HEK293 (cell line): ENCODE measurements at regions not wholly inside any gene's neighbourhood (a gene's known extent, or its start where the extent isn't known, plus 50 kb on each side); places are given as distances from the start of the nearest gene placed in this dataset.

Experiments used
- CTCF ChIA-PET: fragments of 350-600 bp; formaldehyde crosslinking; extraction: SDS; loops from one replicate; lab custom pipeline; 2021; ENCODE audit warnings: antibody characterized with exemption; lab: Yijun Ruan, JAX
- POLR2A ChIA-PET: fragments of 300-600 bp; formaldehyde crosslinking; extraction: SDS; loops from one replicate; lab custom pipeline; 2020; ENCODE audit warnings: antibody characterized with exemption, inconsistent platforms; lab: Yijun Ruan, JAX
- H3K27ac ChIP-seq: fragments of 200-500 bp; sonication (Bioruptor generic); 2 replicates; pipeline ENCODE4 v1.5.1; 2014; ENCODE audit warnings: low read depth, low read length, control low read depth, inconsistent platforms; ENCODE audit errors: extremely low read depth
- H3K36me3 ChIP-seq, 2 experiments: fragments of 200-500 bp in 1 of 2; sonication (Bioruptor generic) in 1 of 2; 1 replicate in 1 of 2; 2 replicates in 1 of 2; pipeline ENCODE4 v1.5.1; 2014 to 2017; ENCODE audit warnings: inconsistent platforms in 2 of 2, low read length in 2 of 2; ENCODE audit not compliant: control insufficient read depth in 2 of 2, insufficient read depth in 1 of 2
- H3K4me1 ChIP-seq: fragments of 200-500 bp; sonication (Bioruptor generic); 2 replicates; pipeline ENCODE4 v1.5.1; 2014; ENCODE audit warnings: mild to moderate bottlenecking, low read length, inconsistent platforms; ENCODE audit not compliant: control insufficient read depth, insufficient read depth
- H3K4me3 ChIP-seq: 2 replicates; pipeline ENCODE4 v1.5.1; 2011; ENCODE audit warnings: low read depth, mild to moderate bottlenecking, control low read depth, low read length, moderate library complexity
- H3K9me3 ChIP-seq: fragments of 200-500 bp; sonication (Bioruptor generic); 2 replicates; pipeline ENCODE4 v1.5.1; 2014; ENCODE audit warnings: low read depth, low read length, inconsistent platforms; ENCODE audit not compliant: control insufficient read depth, insufficient read depth
- BCL11B ChIP-seq: fragments of 450-650 bp; formaldehyde crosslinking; IDR thresholded peaks from 2 replicates; pipeline ENCODE4 v1.5.1; 2016; ENCODE audit warnings: low read depth, missing biosample characterization, missing genetic modification characterization
- EGR2 ChIP-seq: fragments of 450-650 bp; formaldehyde crosslinking; IDR thresholded peaks from 2 replicates; pipeline ENCODE4 v1.5.1; 2016; ENCODE audit warnings: low read depth, missing biosample characterization, missing genetic modification characterization
- RBAK ChIP-seq: fragments of 450-650 bp; formaldehyde crosslinking; IDR thresholded peaks from 2 replicates; pipeline ENCODE4 v1.5.1; 2016; ENCODE audit warnings: missing biosample characterization, missing genetic modification characterization
- SCRT2 ChIP-seq: fragments of 450-650 bp; formaldehyde crosslinking; IDR thresholded peaks from 2 replicates; pipeline ENCODE4 v1.5.1; 2016; ENCODE audit warnings: missing biosample characterization, missing genetic modification characterization
- TRIM28 ChIP-seq: IDR thresholded peaks from 2 replicates; pipeline ENCODE4 v1.6.1; 2011; ENCODE audit warnings: low read length, control low read depth, borderline replicate concordance
- ZFHX2 ChIP-seq: fragments of 450-650 bp; formaldehyde crosslinking; conservative IDR thresholded peaks from 2 replicates; pipeline ENCODE4 v1.5.1; 2016; ENCODE audit warnings: missing biosample characterization, missing genetic modification characterization
- ZNF132 ChIP-seq: fragments of 450-650 bp; formaldehyde crosslinking; IDR thresholded peaks from 2 replicates; pipeline ENCODE4 v1.5.1; 2017; ENCODE audit warnings: missing biosample characterization, missing genetic modification characterization, borderline replicate concordance
- ZNF140 ChIP-seq: fragments of 450-650 bp; formaldehyde crosslinking; IDR thresholded peaks from 2 replicates; pipeline ENCODE4 v1.5.1; 2016; ENCODE audit warnings: missing biosample characterization, missing genetic modification characterization
- ZNF155 ChIP-seq: fragments of 450-650 bp; formaldehyde crosslinking; IDR thresholded peaks from 2 replicates; pipeline ENCODE4 v1.5.1; 2016; ENCODE audit warnings: missing biosample characterization, missing genetic modification characterization
- ZNF2 ChIP-seq: fragments of 450-650 bp; formaldehyde crosslinking; IDR thresholded peaks from 2 replicates; pipeline ENCODE4 v1.5.1; 2016; ENCODE audit warnings: missing biosample characterization, missing genetic modification characterization
- ZNF350 ChIP-seq: fragments of 450-650 bp; formaldehyde crosslinking; IDR thresholded peaks from 2 replicates; pipeline ENCODE4 v1.5.0; 2017; ENCODE audit warnings: missing biosample characterization, mild to moderate bottlenecking, missing genetic modification characterization
- ZNF366 ChIP-seq: fragments of 450-650 bp; formaldehyde crosslinking; conservative IDR thresholded peaks from 2 replicates; pipeline ENCODE4 v1.5.1; 2016; ENCODE audit warnings: missing biosample characterization, missing genetic modification characterization
- ZNF404 ChIP-seq: fragments of 450-650 bp; formaldehyde crosslinking; IDR thresholded peaks from 2 replicates; pipeline ENCODE4 v1.5.1; 2017; ENCODE audit warnings: missing biosample characterization, missing genetic modification characterization
- ZNF473 ChIP-seq: fragments of 450-650 bp; formaldehyde crosslinking; IDR thresholded peaks from 2 replicates; pipeline ENCODE4 v1.5.1; 2017; ENCODE audit warnings: missing biosample characterization, missing genetic modification characterization
- ZNF501 ChIP-seq: fragments of 450-650 bp; formaldehyde crosslinking; IDR thresholded peaks from 2 replicates; pipeline ENCODE4 v1.5.1; 2016; ENCODE audit warnings: missing biosample characterization, missing genetic modification characterization
- ZNF549 ChIP-seq: fragments of 450-650 bp; IDR thresholded peaks from 2 replicates; pipeline ENCODE4 v1.5.1; 2018; ENCODE audit warnings: missing biosample characterization, missing genetic modification characterization, mild to moderate bottlenecking, inconsistent platforms, moderate library complexity
- ZNF560 ChIP-seq: fragments of 450-650 bp; formaldehyde crosslinking; IDR thresholded peaks from 2 replicates; pipeline ENCODE4 v1.5.1; 2017; ENCODE audit warnings: missing biosample characterization, missing genetic modification characterization, borderline replicate concordance
- ZNF707 ChIP-seq: fragments of 450-650 bp; formaldehyde crosslinking; IDR thresholded peaks from 2 replicates; pipeline ENCODE4 v1.5.1; 2016; ENCODE audit warnings: missing biosample characterization, missing genetic modification characterization
- ZXDB ChIP-seq: fragments of 450-650 bp; formaldehyde crosslinking; IDR thresholded peaks from 2 replicates; pipeline ENCODE4 v1.5.1; 2016; ENCODE audit warnings: missing biosample characterization, missing genetic modification characterization
- TF ChIP-seq, protein P1 (sequence below): fragments of 450-650 bp; formaldehyde crosslinking; IDR thresholded peaks from 2 replicates; pipeline ENCODE4 v1.5.1; 2017; ENCODE audit warnings: missing biosample characterization, mild to moderate bottlenecking, missing genetic modification characterization, moderate library complexity
- TF ChIP-seq, protein P2 (sequence below): fragments of 450-650 bp; formaldehyde crosslinking; conservative IDR thresholded peaks from 2 replicates; pipeline ENCODE4 v1.5.1; 2016; ENCODE audit warnings: low read depth, missing biosample characterization, missing genetic modification characterization
- TF ChIP-seq, protein P3 (sequence below): fragments of 450-650 bp; formaldehyde crosslinking; IDR thresholded peaks from 2 replicates; pipeline ENCODE4 v1.5.1; 2016; ENCODE audit warnings: missing biosample characterization, missing genetic modification characterization
- TF ChIP-seq, protein P4 (sequence below): fragments of 450-650 bp; formaldehyde crosslinking; IDR thresholded peaks from 2 replicates; pipeline ENCODE4 v1.5.1; 2016; ENCODE audit warnings: missing biosample characterization, missing genetic modification characterization
- TF ChIP-seq, protein P5 (sequence below): fragments of 450-650 bp; IDR thresholded peaks from 2 replicates; pipeline ENCODE4 v1.5.1; 2018; ENCODE audit warnings: missing biosample characterization, mild to moderate bottlenecking, missing genetic modification characterization
- TF ChIP-seq, protein P6 (sequence below): fragments of 450-650 bp; formaldehyde crosslinking; IDR thresholded peaks from 2 replicates; pipeline ENCODE4 v1.5.1; 2016; ENCODE audit warnings: missing biosample characterization, missing genetic modification characterization

DNA sequence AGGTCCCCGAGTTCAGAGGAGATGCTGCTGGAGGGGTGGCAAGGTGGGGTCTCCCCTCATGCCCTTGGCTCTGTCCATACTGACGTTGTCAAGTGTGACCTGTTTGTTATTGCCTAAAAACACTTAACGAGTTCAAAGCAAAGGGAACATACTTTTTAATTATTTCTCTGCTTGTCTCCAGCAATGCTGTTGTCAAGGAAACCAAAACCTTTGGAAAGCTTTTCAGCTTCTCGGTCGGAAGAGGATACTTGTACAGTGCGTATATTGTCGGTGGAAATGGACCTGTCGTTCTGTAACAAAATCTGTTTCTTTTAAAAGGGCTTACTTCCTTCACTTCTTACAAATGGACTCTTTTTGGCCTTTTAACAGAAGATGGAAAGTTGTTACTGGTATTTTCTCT, 73.9 kb downstream of the SLC25A47 start:
- no peaks in the 10 kb centered on the region for H3K9me3 ChIP-seq
- no peak overlapping the region for H3K4me3 ChIP-seq
- H3K36me3 ChIP-seq: no peaks in the 10 kb centered on the region
- H3K4me1 ChIP-seq: peaks cover 8% of the 10 kb centered on the region; the same call in 1 of the 2 replicates
- TF ChIP-seq ZNF366 (tag by site-specific recombination) (no peak), BCL11B (tag by site-specific recombination) (no peak), ZNF2 (tag by site-specific recombination) (no peak), ZNF132 (tag by site-specific recombination) (no peak), ZNF473 (tag by site-specific recombination) (no peak), ZNF350 (tag by site-specific recombination) (no peak), RBAK (tag by site-specific recombination) (no peak), ZNF501 (tag by site-specific recombination) (no peak), ZNF404 (tag by site-specific recombination) (no peak)
- TF ChIP-seq, protein P1, sequence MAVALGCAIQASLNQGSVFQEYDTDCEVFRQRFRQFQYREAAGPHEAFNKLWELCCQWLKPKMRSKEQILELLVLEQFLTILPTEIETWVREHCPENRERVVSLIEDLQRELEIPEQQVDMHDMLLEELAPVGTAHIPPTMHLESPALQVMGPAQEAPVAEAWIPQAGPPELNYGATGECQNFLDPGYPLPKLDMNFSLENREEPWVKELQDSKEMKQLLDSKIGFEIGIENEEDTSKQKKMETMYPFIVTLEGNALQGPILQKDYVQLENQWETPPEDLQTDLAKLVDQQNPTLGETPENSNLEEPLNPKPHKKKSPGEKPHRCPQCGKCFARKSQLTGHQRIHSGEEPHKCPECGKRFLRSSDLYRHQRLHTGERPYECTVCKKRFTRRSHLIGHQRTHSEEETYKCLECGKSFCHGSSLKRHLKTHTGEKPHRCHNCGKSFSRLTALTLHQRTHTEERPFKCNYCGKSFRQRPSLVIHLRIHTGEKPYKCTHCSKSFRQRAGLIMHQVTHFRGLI (tag by site-specific recombination): no peak
- TF ChIP-seq, protein P2, sequence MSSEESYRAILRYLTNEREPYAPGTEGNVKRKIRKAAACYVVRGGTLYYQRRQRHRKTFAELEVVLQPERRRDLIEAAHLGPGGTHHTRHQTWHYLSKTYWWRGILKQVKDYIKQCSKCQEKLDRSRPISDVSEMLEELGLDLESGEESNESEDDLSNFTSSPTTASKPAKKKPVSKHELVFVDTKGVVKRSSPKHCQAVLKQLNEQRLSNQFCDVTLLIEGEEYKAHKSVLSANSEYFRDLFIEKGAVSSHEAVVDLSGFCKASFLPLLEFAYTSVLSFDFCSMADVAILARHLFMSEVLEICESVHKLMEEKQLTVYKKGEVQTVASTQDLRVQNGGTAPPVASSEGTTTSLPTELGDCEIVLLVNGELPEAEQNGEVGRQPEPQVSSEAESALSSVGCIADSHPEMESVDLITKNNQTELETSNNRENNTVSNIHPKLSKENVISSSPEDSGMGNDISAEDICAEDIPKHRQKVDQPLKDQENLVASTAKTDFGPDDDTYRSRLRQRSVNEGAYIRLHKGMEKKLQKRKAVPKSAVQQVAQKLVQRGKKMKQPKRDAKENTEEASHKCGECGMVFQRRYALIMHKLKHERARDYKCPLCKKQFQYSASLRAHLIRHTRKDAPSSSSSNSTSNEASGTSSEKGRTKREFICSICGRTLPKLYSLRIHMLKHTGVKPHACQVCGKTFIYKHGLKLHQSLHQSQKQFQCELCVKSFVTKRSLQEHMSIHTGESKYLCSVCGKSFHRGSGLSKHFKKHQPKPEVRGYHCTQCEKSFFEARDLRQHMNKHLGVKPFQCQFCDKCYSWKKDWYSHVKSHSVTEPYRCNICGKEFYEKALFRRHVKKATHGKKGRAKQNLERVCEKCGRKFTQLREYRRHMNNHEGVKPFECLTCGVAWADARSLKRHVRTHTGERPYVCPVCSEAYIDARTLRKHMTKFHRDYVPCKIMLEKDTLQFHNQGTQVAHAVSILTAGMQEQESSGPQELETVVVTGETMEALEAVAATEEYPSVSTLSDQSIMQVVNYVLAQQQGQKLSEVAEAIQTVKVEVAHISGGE (tag by site-specific recombination): no peak
- TF ChIP-seq, protein P3, sequence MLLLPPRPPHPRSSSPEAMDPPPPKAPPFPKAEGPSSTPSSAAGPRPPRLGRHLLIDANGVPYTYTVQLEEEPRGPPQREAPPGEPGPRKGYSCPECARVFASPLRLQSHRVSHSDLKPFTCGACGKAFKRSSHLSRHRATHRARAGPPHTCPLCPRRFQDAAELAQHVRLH: no peak
- TF ChIP-seq, protein P4, sequence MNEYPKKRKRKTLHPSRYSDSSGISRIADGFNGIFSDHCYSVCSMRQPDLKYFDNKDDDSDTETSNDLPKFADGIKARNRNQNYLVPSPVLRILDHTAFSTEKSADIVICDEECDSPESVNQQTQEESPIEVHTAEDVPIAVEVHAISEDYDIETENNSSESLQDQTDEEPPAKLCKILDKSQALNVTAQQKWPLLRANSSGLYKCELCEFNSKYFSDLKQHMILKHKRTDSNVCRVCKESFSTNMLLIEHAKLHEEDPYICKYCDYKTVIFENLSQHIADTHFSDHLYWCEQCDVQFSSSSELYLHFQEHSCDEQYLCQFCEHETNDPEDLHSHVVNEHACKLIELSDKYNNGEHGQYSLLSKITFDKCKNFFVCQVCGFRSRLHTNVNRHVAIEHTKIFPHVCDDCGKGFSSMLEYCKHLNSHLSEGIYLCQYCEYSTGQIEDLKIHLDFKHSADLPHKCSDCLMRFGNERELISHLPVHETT (tag by site-specific recombination): no peak
- H3K27ac ChIP-seq: no peak overlapping the region
- ChIA-PET POLR2A (no interaction called here), CTCF (interaction anchor here (1.2 to 4.6 kb wide), 2 partner anchors 12 to 249 kb away, joined by 3 to 25 read pairs; no protein-coding TSS in a partner anchor)

DNA sequence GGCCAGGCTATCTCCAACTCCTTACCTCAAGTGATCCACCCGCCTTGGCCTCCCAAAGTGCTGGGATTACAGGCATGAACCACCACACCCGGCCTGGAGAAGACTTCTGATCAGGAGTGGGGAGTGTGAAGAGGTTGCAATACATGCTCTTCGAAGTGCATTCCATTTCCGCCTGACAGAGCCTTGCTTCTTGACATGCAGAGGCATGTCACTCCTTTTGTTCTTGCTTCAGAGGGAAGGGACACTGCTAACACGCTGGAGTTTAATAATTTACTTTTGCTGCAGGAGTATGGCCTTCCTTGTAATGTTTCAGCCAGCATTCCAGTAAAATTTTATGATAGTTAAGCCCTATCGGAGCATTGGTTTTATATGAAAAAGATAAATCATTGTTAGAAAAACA, 74.9 kb downstream of the SLC25A47 start:
- no peaks in the 10 kb centered on the region for H3K4me1 ChIP-seq
- H3K4me3 ChIP-seq: no peak overlapping the region
- no peak for TF ChIP-seq ZNF549 (tag by site-specific recombination)
- TF ChIP-seq ZNF707 (tag by site-specific recombination): peak; percentile 79
- TF ChIP-seq ZNF155: no peak
- no peak for TF ChIP-seq TRIM28
- TF ChIP-seq, protein P5, sequence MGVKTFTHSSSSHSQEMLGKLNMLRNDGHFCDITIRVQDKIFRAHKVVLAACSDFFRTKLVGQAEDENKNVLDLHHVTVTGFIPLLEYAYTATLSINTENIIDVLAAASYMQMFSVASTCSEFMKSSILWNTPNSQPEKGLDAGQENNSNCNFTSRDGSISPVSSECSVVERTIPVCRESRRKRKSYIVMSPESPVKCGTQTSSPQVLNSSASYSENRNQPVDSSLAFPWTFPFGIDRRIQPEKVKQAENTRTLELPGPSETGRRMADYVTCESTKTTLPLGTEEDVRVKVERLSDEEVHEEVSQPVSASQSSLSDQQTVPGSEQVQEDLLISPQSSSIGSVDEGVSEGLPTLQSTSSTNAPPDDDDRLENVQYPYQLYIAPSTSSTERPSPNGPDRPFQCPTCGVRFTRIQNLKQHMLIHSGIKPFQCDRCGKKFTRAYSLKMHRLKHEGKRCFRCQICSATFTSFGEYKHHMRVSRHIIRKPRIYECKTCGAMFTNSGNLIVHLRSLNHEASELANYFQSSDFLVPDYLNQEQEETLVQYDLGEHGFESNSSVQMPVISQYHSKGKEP (tag by site-specific recombination): peak; percentile 87
- no peak for TF ChIP-seq ZNF560 (tag by site-specific recombination)
- TF ChIP-seq SCRT2 (tag by site-specific recombination): no peak
- TF ChIP-seq ZXDB (tag by site-specific recombination): no peak
- no peak for TF ChIP-seq ZFHX2
- TF ChIP-seq ZNF140 (tag by site-specific recombination): no peak
- TF ChIP-seq EGR2 (tag by site-specific recombination): no peak
- TF ChIP-seq, protein P6, sequence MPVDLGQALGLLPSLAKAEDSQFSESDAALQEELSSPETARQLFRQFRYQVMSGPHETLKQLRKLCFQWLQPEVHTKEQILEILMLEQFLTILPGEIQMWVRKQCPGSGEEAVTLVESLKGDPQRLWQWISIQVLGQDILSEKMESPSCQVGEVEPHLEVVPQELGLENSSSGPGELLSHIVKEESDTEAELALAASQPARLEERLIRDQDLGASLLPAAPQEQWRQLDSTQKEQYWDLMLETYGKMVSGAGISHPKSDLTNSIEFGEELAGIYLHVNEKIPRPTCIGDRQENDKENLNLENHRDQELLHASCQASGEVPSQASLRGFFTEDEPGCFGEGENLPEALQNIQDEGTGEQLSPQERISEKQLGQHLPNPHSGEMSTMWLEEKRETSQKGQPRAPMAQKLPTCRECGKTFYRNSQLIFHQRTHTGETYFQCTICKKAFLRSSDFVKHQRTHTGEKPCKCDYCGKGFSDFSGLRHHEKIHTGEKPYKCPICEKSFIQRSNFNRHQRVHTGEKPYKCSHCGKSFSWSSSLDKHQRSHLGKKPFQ (tag by site-specific recombination): peak; percentile 58; the same call in 1 of the 2 replicates
- no peak for TF ChIP-seq ZNF404 (tag by site-specific recombination)
- no peak overlapping the region for H3K27ac ChIP-seq
- ChIA-PET POLR2A (no interaction called here), CTCF (interaction anchor here (1.0 to 1.6 kb wide), 2 partner anchors 13 to 15 kb away, joined by 4 to 5 read pairs; no protein-coding TSS in a partner anchor)
- no peaks in the 10 kb centered on the region for H3K36me3 ChIP-seq
- H3K9me3 ChIP-seq: no peaks in the 10 kb centered on the region
